ENCODE measurements at regions not wholly inside any gene's neighbourhood (a gene's known extent, or its start where the extent isn't known, plus 50 kb on each side); places are given as distances from the start of the nearest gene placed in this dataset.

GRCh38 chr4:41880022-41880837 is 55.0 kb upstream of the TMEM33 start:
- no peak for ATAC-seq (ENCODE audit: low read depth)
- POLR2A ChIA-PET: no interaction called here
- intact Hi-C loops (cut with micrococcal nuclease): loop anchor here (5.0 kb wide), 2 partner anchors 128 to 517 kb away; partner anchors contain the start of gene SHISA3
- DNase-seq: no peak
- Mint-ChIP-seq H3K4me1 (peaks cover 17% of the 10 kb centered on the region), H3K4me3 (no peak overlapping the region), H3K27ac (no peak overlapping the region), H3K36me3 (ENCODE audit: low read depth) (no peaks in the 10 kb centered on the region), H3K9me3 (no peaks in the 10 kb centered on the region), H3K27me3 (peaks cover 66% of the 10 kb centered on the region)
- TF ChIP-seq CTCF (IDR thresholded peaks at IDR 0.05): no peak
- CTCF ChIA-PET: interaction anchor here (0.8 kb wide), 2 partner anchors 8 to 599 kb away, joined by 3 read pairs; no protein-coding TSS in a partner anchor

GRCh38 chr4:41879552-41879951 is 55.7 kb upstream of the TMEM33 start:
- no peak for TF ChIP-seq CTCF (IDR thresholded peaks at IDR 0.05)
- Mint-ChIP-seq H3K36me3 (ENCODE audit: low read depth) (no peaks in the 10 kb centered on the region), H3K4me1 (peaks cover 17% of the 10 kb centered on the region), H3K27me3 (peaks cover 65% of the 10 kb centered on the region), H3K27ac (no peak overlapping the region), H3K9me3 (no peaks in the 10 kb centered on the region), H3K4me3 (no peak overlapping the region)
- POLR2A ChIA-PET: no interaction called here
- ATAC-seq (ENCODE audit: low read depth) (no peak), DNase-seq (no peak)
- CTCF ChIA-PET: interaction anchor here (0.8 kb wide), 1 partner anchor 9 kb away, joined by 3 read pairs; no protein-coding TSS in a partner anchor
- intact Hi-C loops (cut with micrococcal nuclease): no loop called here

- POLR2A ChIA-PET: no interaction called here
- H3K27me3 Mint-ChIP-seq: peaks cover 68% of the 10 kb centered on the region
- no peaks in the 10 kb centered on the region for H3K9me3 Mint-ChIP-seq
- H3K27ac Mint-ChIP-seq: no peak overlapping the region
- no peak overlapping the region for H3K4me3 Mint-ChIP-seq
- no peak for TF ChIP-seq CTCF (IDR thresholded peaks at IDR 0.05)
- CTCF ChIA-PET: interaction anchor here (0.8 kb wide), 1 partner anchor 9 kb away, joined by 3 read pairs; no protein-coding TSS in a partner anchor
- peaks cover 17% of the 10 kb centered on the region for H3K4me1 Mint-ChIP-seq
- intact Hi-C loops (cut with micrococcal nuclease): no loop called here
- H3K36me3 Mint-ChIP-seq (ENCODE audit: low read depth): no peaks in the 10 kb centered on the region
- no peak for ATAC-seq (ENCODE audit: low read depth)
- no peak for DNase-seq
Observed at GRCh38 chr4:41878991-41879491, 56.2 kb upstream of the TMEM33 start.

GRCh38 chr4:41878170-41878969 is 56.9 kb upstream of the TMEM33 start:
- no peak for DNase-seq
- H3K9me3 Mint-ChIP-seq: no peaks in the 10 kb centered on the region
- ChIA-PET CTCF (no interaction called here), POLR2A (no interaction called here)
- no peak overlapping the region for H3K27ac Mint-ChIP-seq
- TF ChIP-seq CTCF (IDR thresholded peaks at IDR 0.05): no peak
- peaks cover 71% of the 10 kb centered on the region for H3K27me3 Mint-ChIP-seq
- peaks cover 17% of the 10 kb centered on the region for H3K4me1 Mint-ChIP-seq
- no peaks in the 10 kb centered on the region for H3K36me3 Mint-ChIP-seq (ENCODE audit: low read depth)
- intact Hi-C loops (cut with micrococcal nuclease): no loop called here
- no peak for ATAC-seq (ENCODE audit: low read depth)
- no peak overlapping the region for H3K4me3 Mint-ChIP-seq
